ENCODE measurements at regions not wholly inside any gene's neighbourhood (a gene's known extent, or its start where the extent isn't known, plus 50 kb on each side); places are given as distances from the start of the nearest gene placed in this dataset.

DNA sequence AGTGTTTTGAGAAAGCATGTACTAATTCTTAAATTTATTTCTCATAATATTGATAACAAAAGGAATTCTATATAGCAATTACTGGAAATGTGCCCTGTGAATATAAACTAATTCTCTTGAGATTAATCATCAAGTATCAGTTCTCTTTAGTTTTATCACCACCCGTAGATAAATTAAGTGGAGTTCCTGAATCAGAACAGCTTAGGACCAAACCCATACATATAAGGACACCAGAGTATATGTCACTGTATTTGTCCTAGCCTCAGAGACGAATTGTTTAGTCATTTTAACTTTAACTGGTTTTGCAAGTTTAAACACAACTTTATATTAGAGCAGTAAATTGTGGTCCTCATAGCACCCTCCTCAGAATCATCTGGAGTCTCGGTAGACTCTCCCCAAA is 572.0 kb downstream of the UTRN start:
- no peak for DNase-seq

DNA sequence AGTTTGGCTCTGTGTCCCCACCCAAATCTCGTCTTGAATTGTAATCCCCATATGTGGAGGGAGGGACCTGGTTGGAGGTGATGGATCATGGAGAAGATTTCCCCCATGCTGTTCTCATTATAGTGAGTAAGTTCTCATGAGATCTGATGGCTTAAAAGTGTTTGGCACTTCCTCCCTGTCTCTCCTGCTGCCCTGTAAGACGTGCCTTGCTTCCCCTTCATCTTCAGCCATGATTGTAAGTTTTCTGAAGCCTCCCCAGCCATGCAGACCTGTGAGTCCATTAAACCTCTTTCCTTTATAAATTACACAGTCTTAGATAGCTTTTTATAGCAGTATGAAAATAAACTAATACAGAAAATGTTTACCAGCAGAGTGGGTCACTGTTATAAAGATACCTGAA is 577.6 kb downstream of the UTRN start:
- DNase-seq: no peak

GRCh38 chr6:144867761-144868160 is 582.6 kb downstream of the UTRN start:
- DNase-seq: no peak

DNA sequence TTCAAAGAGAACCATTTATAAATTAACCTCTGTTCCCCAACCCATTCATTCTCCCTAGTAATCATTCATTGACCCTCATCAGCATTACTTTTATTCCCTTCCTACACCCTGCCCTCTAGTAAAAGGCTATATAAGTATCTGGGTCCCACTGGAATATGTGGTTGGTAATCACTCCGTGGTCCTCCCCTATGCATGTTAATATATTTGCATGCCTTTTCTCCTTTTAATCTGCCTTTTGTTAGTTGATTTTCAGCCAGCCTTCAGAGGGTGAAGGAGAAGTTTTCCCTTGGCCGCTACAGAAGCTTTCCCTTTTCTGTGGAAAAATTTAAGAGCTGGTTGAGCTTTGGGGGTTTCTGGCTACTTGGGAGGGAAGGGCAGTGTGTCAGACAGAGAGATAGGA is 585.6 kb downstream of the UTRN start:
- no peak for DNase-seq

DNA sequence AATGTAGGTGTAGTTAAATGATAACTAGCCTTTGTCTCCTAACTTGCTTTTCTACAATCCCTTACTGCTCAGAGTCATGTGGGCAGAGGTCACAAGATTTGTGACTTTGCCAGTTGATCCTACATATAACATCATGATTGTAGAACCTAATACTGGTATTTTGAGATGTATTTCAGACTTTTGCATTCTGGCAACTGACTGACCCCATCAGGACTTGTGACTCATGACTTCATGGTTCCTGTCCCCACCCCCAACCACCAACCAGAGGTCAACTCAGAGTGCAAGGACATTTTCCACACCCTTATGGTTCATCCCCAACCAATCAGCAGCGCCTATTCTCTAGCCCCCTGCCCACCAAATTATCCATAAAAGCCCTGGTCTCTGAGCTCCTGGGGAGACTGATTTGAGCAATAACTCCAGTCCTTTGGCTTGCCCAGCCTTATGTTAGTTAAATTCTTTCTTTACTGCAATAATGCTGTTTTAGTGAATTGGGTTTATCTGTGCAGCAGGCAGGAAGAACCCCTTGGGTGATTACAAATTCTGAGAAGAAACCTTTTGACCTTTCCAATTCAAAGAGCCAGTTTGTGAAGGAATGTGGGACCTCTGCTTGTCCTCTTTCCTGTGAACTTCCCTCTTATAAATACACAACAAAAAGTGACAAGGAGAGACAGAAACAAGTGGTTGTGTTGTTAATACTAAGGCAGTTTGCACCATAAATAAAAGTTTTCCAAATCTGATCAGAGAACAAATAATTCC is 588.7 kb downstream of the UTRN start:
- DNase-seq: no peak

GRCh38 chr6:144876689-144877088 is 591.6 kb downstream of the UTRN start:
- DNase-seq: no peak

GRCh38 chr6:144877118-144877517 is 592.0 kb downstream of the UTRN start:
- DNase-seq: no peak

- DNase-seq: no peak
These were observed 593.4 kb downstream of the UTRN start for GRCh38 chr6:144878577-144878976.

DNA sequence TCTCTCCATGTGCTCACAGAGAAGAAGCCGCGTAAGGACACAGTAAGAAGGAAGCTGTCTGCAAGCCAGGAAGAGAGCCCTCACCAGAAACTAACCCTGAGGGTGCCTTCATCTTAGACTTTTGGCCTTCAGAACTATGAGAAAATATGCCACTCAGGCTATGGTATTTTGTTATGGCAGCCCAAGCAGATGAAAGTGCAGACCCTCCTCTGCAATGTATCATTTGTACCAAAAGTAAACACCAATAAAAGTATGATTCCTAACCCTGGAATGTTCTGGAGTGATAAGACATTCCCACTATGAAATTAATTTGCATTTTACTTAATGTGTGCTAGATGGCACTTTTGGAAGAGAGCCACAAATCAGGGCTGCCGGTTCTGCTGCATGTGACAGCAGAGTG is 594.3 kb downstream of the UTRN start:
- no peak for DNase-seq

DNA sequence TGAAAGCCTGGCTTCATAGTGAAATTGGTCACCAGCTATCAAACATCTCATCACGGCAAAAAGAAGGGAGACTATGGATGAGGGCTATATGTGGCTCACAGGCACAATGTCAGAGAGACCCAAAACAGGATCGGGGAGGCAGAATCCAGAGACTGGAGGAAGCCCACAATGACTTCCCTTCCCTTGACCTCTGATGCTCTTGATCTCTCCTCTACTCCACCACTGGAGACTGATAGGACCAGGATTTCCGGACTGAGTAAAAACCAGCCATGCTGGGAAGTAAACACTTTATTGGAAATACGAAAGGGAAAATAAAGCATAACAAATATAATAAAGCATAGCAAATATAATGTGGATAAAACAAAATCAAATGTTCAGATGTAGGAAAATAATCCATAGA is 597.3 kb downstream of the UTRN start:
- no peak for DNase-seq

DNA sequence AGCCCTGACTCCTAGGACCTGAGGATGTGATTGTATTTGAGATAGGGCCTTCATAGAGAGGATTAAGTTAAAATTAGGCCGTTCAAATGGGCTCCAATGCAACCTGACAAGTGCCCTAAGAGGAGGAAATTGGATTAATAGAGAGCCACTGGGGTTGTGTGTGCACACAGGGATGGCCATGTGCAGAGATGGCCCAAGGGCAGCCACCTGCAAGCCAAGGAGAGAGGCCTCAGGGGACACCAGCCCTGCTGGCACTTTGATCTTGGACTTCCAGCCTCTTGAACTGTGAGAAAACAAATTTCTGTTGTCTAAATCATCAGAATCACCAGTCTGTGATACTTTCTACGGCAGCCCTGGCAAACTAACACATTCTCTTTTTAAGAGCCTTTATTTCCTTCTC is 598.8 kb downstream of the UTRN start:
- DNase-seq: no peak

GRCh38 chr6:144885817-144886216 is 600.7 kb downstream of the UTRN start:
- DNase-seq: no peak

DNA sequence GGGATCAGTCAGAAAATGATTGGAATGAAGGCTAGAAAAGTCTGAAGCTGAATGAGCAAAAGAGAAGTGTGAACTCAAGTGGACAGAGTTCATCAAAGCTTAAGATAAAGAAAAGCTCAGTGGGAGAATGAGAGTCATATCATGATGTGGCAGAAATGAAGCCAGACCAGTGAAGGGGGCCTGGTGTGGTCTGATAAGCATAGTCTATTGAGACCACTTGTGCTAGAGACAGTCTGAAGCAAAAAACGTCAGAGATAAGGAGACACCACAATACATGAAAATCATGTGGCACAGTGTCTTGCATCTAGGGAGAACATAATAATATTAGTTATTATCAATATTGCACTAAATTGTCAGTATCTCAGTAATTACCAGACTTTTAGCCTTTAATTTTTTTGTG is 601.5 kb downstream of the UTRN start:
- no peak for DNase-seq

DNA sequence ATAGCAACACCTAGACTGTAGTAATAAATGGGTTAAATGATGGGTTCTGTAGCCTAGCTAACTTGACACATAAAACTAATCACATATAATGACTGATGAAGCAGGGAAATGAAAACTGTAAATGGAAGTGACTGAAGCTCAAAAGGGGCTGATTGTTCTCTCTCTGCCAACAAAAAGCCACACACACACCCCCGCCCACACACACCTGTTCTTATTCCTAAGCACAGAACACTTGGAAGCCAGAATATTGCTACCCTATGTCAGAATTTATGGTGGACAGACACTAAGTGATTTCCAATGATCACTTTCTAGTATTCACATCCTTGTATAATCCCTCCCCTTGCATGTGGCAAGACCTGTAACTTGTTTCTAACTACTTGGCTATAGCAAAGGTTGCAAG is 603.5 kb downstream of the UTRN start:
- DNase-seq: no peak

- no peak for DNase-seq
These were observed 608.6 kb downstream of the UTRN start for GRCh38 chr6:144893680-144894151.

DNA sequence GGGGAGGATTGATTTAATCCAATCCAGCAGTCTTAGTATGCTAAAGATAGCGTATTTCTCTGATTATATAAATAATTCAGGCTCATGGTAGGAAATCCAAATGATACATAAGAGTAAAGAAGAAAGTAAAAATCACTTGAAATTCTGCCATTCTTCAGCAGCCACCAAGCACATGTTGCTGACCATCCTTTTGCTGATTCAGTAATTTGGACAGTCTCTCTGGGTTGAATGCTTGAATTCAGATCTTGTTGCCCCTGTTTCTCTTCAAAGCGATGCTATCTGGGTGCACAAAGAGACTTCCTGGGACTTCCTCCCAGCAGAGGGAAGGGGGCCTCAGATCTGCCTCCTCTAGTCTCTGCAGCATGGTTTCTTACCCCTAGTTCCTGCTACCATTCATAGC is 609.1 kb downstream of the UTRN start:
- DNase-seq: no peak

DNA sequence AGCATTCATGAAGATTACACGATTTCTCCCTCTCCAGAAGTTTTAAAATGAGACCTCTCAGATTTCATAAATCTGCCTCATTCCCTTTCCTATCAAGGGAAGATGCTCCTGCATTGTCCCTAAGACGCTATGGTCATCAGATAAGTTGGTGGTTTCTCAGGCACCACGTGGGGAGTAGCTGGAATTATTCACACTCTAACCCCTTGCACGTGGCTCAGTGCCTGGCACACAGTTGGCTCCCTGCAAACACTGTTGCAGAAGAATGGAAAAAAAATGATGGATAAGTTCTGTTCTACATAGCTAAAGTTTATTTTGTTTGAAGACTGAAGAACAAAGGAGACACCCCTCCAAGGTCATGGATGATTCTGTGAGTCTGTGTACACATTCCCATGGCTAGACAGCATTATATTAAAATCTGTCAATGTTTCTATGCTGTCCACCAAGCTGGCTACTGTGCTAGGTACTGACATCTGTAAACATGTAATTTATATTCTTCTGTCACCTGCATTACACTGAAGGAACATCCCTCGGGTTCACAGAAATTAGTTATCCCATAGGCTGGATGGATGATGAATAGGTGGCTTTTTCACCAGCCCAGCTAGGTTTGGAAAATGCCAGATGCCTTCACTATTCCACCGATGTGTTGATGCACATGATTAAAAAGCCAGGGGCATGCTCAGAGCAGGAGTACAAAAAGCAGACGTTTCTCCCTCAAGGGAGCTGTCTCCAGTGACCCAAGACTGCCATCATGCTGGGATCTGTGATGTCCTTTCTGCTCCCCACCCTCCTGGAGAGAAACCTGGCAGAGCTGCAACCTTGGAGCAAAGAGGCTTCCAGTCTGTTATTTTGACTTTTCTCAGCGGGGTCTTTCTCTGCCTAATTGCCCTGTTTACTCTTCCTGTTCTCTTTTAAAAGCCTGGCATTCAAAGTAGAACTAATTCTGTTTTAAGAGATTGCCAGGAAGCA is 610.5 kb downstream of the UTRN start:
- DNase-seq: no peak

DNA sequence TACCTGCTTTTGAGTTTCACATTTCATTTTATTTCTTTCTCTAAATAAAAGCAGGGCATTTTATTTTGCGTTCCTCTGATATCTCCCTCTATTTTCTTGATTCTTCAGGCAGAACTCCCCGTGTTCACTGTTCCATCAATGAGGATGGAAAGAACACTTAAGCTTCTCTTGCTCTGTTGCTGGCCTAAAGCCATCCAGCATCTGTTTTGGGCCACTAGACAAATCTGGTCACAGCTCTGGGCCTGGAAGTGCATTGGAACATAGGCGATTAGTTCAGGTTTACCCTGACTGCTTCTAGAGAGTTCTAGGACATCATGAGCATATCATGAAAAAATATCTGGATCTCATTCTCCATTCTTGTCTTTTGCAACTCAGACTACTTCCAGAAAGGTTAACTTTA is 611.2 kb downstream of the UTRN start:
- no peak for DNase-seq

DNA sequence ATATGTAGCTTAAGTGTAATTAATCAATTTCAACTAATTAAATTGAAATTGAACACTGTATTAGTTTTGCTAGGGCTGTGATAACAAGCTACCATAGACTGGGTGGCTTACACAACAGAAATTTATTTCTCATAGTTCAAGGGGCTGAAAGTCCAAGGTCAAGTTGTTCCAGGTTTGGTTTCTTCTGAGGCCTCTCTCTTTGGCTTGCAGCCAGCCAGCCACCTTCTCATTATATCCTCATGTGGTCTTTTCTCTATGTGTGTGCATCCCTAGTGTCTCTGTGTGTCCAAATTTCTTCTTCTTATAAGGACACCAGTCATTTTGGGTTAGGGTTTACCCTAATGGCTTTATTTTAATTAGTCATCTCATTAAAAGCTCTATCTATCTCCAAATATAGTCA is 611.7 kb downstream of the UTRN start:
- DNase-seq: no peak

DNA sequence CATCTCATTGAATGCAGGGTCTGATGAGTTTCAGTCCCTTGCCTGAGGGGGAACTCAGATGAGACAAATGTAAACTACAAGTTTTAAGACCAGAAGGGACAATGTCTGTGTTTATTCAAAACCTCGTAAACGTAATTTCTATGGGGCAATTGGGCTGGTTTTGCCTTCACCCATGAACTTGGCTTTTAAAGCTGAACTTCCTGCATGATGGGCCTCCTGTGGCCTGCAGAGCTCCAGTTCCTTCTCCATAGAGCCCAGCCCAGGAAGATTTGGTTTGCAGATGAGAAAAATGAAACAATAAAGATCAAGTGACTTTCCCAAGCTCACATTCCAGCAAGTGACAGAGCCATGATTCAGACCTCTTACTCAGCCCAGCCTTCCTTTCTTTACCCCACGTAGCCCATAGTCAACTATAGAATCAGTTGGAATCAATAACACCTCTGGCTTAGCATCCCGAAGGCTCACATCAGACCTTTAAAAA is 612.3 kb downstream of the UTRN start:
- DNase-seq: no peak

GRCh38 chr6:144898052-144898689 is 613.0 kb downstream of the UTRN start:
- no peak for DNase-seq

DNA sequence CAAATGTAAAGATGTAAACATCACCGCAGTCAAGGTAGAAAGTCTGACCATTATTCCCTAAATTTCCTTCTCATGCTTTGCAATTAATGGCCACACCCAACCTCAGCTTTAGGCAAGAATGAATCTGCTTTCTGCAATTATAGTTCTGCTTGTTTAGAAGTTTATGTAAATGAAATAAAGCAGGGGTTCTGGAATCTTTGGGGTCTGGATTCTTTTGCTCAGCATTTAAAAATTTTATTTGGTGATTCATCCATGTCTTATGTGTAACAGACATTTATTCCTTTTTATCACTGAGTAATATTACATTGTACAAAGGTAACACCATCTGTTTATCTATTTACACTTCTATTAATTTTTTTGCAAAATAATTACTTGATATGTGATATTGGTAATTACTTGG is 613.6 kb downstream of the UTRN start:
- no peak for DNase-seq

GRCh38 chr6:144899161-144899560 is 614.0 kb downstream of the UTRN start:
- no peak for DNase-seq
